ENCODE measurements at regions not wholly inside any gene's neighbourhood (a gene's known extent, or its start where the extent isn't known, plus 50 kb on each side); places are given as distances from the start of the nearest gene placed in this dataset.

DNA sequence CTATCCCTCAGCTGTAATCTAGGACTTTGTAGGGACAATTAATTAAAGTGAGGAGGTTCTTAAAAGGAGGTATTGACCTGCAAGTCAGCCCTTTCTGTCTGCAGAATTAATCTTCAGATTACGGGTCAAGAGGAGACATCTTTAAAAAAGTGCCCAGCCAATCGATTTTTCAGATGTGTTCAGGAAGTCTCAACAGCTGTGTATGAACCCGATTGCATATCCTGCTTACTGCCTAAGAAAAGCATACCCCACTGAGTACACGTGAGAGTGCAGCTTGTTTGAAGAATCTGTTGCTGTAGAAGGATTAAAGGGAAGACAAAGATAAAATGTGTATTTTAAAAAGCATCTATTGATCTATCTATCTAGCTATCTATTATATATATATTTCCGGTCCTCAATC is 1194.5 kb downstream of the UQCRFS1 start:
- Mint-ChIP-seq H3K4me3 (ENCODE audit: low read depth, unreplicated experiment) (no peak overlapping the region), H3K4me1 (ENCODE audit: low read depth, unreplicated experiment) (no peaks in the 10 kb centered on the region), H3K9me3 (ENCODE audit: low read depth, unreplicated experiment) (peaks cover 3% of the 10 kb centered on the region), H3K27ac (ENCODE audit: unreplicated experiment) (no peak overlapping the region), H3K27me3 (ENCODE audit: unreplicated experiment) (no peaks in the 10 kb centered on the region), H3K36me3 (ENCODE audit: insufficient read depth, unreplicated experiment) (no peaks in the 10 kb centered on the region)
- intact Hi-C loops (cut with micrococcal nuclease; ENCODE audit: unreplicated experiment), result no loop called here
- CTCF ChIA-PET, result no interaction called here
- DNase-seq, result no peak
- BruUV-seq (replicated peaks), result no TSS peak
- TF ChIP-seq CTCF (IDR thresholded peaks at IDR 0.05; ENCODE audit: unreplicated experiment), result no peak

DNA sequence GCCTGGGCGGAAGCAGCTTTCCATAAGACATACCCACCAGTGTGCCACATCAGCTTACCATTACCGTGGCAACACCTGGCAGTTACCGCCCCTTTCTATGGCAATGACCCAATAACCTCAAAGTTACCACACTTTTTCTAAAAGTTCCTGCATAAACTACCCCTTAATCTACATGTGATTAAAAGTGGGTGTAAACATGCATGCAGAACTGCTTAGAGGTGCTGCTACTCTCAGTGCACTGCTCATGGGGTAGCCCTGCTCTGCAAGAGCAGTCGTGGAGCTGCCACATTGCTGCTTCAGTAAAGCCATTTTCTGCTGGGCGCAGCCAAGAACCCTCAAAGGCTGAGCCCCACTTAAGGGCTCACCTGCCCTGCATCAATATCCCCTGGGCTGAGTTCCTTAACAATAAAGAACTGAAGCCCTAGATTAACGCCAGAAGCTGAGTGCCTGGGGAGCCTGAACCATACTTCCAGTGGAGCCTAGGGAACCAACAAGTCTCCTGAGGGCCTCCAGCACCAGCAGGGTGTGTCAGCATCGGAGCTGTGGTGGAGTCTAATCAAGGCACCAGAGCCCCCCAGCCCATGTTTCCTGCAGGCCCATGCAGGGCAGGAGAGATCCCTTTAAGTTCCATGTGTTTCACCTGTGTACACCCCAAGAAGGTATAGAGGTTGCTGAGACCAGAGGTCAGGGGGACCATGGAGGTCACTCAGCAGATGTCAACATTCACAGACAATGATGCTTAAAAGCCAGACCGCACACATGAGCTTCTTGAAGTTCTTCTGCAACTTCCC is 1198.1 kb downstream of the UQCRFS1 start:
- no peak for DNase-seq
- no peaks in the 10 kb centered on the region for H3K27me3 Mint-ChIP-seq (ENCODE audit: unreplicated experiment)
- no peak for TF ChIP-seq CTCF (IDR thresholded peaks at IDR 0.05; ENCODE audit: unreplicated experiment)
- CTCF ChIA-PET, result no interaction called here
- H3K9me3 Mint-ChIP-seq (ENCODE audit: low read depth, unreplicated experiment), result peaks cover 5% of the 10 kb centered on the region
- no TSS peak for BruUV-seq (replicated peaks)
- H3K36me3 Mint-ChIP-seq (ENCODE audit: insufficient read depth, unreplicated experiment), result no peaks in the 10 kb centered on the region
- no peaks in the 10 kb centered on the region for H3K4me1 Mint-ChIP-seq (ENCODE audit: low read depth, unreplicated experiment)
- intact Hi-C loops (cut with micrococcal nuclease; ENCODE audit: unreplicated experiment), result no loop called here
- H3K4me3 Mint-ChIP-seq (ENCODE audit: low read depth, unreplicated experiment), result no peak overlapping the region
- no peak overlapping the region for H3K27ac Mint-ChIP-seq (ENCODE audit: unreplicated experiment)

GRCh38 chr19:28012361-28012760 is 1200.6 kb downstream of the UQCRFS1 start:
- TF ChIP-seq CTCF (IDR thresholded peaks at IDR 0.05; ENCODE audit: unreplicated experiment), result no peak
- DNase-seq, result no peak
- no peaks in the 10 kb centered on the region for H3K4me1 Mint-ChIP-seq (ENCODE audit: low read depth, unreplicated experiment)
- no peaks in the 10 kb centered on the region for H3K36me3 Mint-ChIP-seq (ENCODE audit: insufficient read depth, unreplicated experiment)
- peaks cover 9% of the 10 kb centered on the region for H3K9me3 Mint-ChIP-seq (ENCODE audit: low read depth, unreplicated experiment)
- intact Hi-C loops (cut with micrococcal nuclease; ENCODE audit: unreplicated experiment), result no loop called here
- no peak overlapping the region for H3K4me3 Mint-ChIP-seq (ENCODE audit: low read depth, unreplicated experiment)
- H3K27ac Mint-ChIP-seq (ENCODE audit: unreplicated experiment), result no peak overlapping the region
- H3K27me3 Mint-ChIP-seq (ENCODE audit: unreplicated experiment), result peaks cover 11% of the 10 kb centered on the region
- BruUV-seq (replicated peaks), result no TSS peak
- CTCF ChIA-PET, result no interaction called here

DNA sequence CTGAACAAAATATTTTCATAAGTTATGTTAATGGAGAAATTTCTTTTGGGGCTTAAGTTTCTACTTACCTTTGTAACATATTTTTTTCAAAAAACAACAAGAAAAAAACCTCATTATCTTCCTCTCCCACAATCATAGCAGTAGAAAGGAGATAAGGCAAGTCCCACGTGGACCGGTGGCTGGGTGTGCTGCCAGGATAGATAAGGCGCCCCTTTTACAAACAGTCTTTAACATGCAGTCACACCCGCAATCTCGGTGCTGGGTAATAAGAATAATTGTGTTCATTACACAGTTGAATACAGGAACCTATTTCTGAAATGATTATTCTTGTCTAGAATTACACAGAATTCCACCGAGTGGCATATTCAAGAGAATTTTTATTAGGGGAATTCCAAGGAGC is 1202.3 kb downstream of the UQCRFS1 start:
- Mint-ChIP-seq H3K36me3 (ENCODE audit: insufficient read depth, unreplicated experiment) (no peaks in the 10 kb centered on the region), H3K27me3 (ENCODE audit: unreplicated experiment) (peaks cover 11% of the 10 kb centered on the region), H3K27ac (ENCODE audit: unreplicated experiment) (no peak overlapping the region), H3K9me3 (ENCODE audit: low read depth, unreplicated experiment) (peaks cover 9% of the 10 kb centered on the region), H3K4me3 (ENCODE audit: low read depth, unreplicated experiment) (no peak overlapping the region), H3K4me1 (ENCODE audit: low read depth, unreplicated experiment) (no peaks in the 10 kb centered on the region)
- CTCF ChIA-PET, result no interaction called here
- intact Hi-C loops (cut with micrococcal nuclease; ENCODE audit: unreplicated experiment), result no loop called here
- no TSS peak for BruUV-seq (replicated peaks)
- no peak for TF ChIP-seq CTCF (IDR thresholded peaks at IDR 0.05; ENCODE audit: unreplicated experiment)
- no peak for DNase-seq

All from Calu3 (cell line).